Fibroblast of mammary gland (primary cell): ENCODE measurements at regions not wholly inside any gene's neighbourhood (a gene's known extent, or its start where the extent isn't known, plus 50 kb on each side); places are given as distances from the start of the nearest gene placed in this dataset.

Experiments used
- DNase-seq: peaks from one replicate; pipeline ENCODE4 v3.0.0-alpha.2; 2010; ENCODE audit warnings: low read depth
- H3K4me3 ChIP-seq: 2 replicates; pipeline ENCODE4 v1.5.1; 2011; ENCODE audit warnings: low read depth, mild to moderate bottlenecking, low read length, moderate library complexity; ENCODE audit not compliant: control insufficient read depth
- TF ChIP-seq, protein P1 (sequence below): conservative IDR thresholded peaks from 2 replicates; pipeline ENCODE4 v1.5.1; 2011; ENCODE audit warnings: low read depth, low read length, inconsistent platforms; ENCODE audit not compliant: control insufficient read depth, insufficient read depth

DNA sequence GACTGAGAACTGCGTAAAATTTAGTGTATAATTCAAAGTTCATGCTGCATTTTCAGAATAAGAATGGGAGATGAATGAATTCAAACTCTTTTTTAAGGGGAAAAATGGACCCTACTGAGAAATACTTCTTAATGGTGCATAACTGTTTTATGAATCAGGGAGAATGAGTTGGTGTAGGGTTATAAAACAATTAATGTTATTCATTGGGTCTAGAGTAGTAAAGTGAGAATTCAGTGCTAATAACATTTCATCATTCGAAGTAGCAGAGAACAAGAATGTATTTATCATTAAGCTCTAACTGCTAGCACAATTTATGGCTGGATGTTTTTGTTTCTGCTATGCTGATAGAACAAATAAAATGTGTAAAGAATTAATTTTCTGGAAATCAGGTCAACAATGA, 310.2 kb downstream of the SLITRK5 start:
- H3K4me3 ChIP-seq: no peak overlapping the region
- no peak for DNase-seq
- TF ChIP-seq, protein P1, sequence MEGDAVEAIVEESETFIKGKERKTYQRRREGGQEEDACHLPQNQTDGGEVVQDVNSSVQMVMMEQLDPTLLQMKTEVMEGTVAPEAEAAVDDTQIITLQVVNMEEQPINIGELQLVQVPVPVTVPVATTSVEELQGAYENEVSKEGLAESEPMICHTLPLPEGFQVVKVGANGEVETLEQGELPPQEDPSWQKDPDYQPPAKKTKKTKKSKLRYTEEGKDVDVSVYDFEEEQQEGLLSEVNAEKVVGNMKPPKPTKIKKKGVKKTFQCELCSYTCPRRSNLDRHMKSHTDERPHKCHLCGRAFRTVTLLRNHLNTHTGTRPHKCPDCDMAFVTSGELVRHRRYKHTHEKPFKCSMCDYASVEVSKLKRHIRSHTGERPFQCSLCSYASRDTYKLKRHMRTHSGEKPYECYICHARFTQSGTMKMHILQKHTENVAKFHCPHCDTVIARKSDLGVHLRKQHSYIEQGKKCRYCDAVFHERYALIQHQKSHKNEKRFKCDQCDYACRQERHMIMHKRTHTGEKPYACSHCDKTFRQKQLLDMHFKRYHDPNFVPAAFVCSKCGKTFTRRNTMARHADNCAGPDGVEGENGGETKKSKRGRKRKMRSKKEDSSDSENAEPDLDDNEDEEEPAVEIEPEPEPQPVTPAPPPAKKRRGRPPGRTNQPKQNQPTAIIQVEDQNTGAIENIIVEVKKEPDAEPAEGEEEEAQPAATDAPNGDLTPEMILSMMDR: no peak

DNA sequence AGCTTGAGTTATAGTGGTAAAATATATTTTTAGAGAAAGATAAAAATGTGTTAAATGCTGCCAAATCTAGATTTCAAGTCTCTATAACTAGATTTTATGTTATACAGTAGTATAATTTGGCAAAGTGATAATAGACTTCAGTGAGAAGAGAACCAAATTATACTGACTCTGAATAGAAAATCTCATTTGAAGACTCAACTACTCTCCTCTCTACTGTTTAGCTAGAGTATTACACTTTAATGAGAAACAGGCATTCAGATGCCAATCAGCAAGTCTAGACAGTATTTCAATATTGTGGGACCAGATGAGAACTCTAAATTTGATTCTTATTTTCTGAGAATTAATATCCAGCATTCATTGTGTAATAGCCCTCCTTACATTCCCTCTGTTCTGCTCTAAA, 311.2 kb downstream of the SLITRK5 start:
- no peak overlapping the region for H3K4me3 ChIP-seq
- DNase-seq: no peak
- TF ChIP-seq, protein P1: no peak

GRCh38 chr13:87986639-87987250, 315.6 kb downstream of the SLITRK5 start:
- peak; percentile 1 for DNase-seq
- TF ChIP-seq, protein P1: no peak
- H3K4me3 ChIP-seq: no peak overlapping the region

DNA sequence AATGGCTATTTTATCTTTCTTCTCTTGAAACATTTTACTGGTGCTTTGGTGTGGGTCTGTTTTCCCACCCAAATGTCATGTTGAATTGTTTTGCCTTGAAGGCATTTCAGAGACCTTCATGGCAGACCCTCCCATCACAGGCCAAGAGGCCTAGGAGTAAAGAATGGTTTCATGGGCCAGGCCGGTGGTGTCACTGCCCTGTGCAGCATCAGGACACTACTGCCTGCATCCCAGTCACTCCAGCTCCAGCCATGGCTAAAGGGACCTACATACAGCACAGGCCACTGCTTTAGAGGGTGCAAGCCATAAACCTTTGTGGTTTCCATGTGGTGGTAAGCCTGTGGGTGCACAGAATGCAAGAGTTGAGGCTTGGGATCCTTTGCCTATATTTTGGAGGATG, 326.9 kb downstream of the SLITRK5 start:
- H3K4me3 ChIP-seq: no peak overlapping the region
- TF ChIP-seq, protein P1: no peak
- no peak for DNase-seq

DNA sequence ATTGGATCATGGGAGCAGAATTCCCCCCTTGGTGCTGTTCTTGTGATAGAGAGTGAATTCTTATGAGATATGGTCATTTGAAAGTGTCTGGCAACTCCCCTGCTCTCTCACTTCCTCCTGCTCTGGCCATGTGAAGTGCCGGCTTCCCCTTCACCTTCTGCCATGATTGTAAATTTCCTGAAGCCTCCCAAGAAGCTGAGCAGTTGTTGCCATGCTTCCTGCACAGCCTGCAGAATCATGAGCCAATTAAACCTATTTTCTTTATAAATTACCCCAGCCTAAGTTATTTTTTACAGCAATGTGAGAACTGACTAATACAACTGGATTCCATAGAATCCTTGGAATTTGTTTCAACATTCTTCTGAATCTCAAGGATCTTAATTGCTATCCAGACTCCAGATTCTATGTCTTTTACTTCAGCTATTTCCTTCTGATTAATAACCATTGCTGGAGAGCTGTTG, 328.1 kb downstream of the SLITRK5 start:
- TF ChIP-seq, protein P1: no peak
- H3K4me3 ChIP-seq: no peak overlapping the region
- DNase-seq: peak; percentile 29

GRCh38 chr13:87999788-88000187, 328.6 kb downstream of the SLITRK5 start:
- H3K4me3 ChIP-seq: no peak overlapping the region
- TF ChIP-seq, protein P1: peak; percentile 27
- peak; percentile 22 for DNase-seq

- DNase-seq: peak; percentile 9
- TF ChIP-seq, protein P1: peak; percentile 4
- no peak overlapping the region for H3K4me3 ChIP-seq
Observed at GRCh38 chr13:88000239-88000638, 329.1 kb downstream of the SLITRK5 start.
